ENCODE measurements at regions not wholly inside any gene's neighbourhood (a gene's known extent, or its start where the extent isn't known, plus 50 kb on each side); places are given as distances from the start of the nearest gene placed in this dataset.

DNA sequence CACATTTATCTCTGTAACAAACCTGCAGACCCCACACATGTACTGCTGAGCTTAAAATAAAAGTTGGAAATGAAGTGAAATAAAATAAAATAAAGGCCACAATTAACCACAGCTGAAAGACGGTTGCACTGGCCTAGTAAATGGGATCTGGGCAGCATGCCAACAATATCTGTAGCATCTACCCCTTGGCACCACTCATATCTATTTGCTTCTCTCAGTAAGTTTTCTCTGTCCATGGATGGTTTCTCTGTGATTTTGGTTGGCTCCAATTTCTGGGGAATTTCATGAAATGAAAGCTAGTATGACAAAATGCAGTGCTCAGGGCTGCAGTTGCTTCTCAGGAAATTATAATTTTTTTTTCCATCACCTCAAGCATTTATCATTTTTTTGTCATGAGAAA lies 172.0 kb upstream of the IL15 start:
- TF ChIP-seq POLR2A (IDR thresholded peaks at IDR 0.05) (no peak), CTCF (IDR thresholded peaks at IDR 0.05) (no peak)
